Neuronal stem cell (in vitro differentiated cells): ENCODE measurements at regions not wholly inside any gene's neighbourhood (a gene's known extent, or its start where the extent isn't known, plus 50 kb on each side); places are given as distances from the start of the nearest gene placed in this dataset.

ENCODE experiments used
- DNase-seq: peaks from one replicate; pipeline ENCODE4 v3.0.0-alpha.2; 2013; ENCODE audit warnings: low spot score
- H2AFZ ChIP-seq: one replicate; pipeline ENCODE4 v1.6.1; 2013; ENCODE audit warnings: mild to moderate bottlenecking, low read length, inconsistent platforms
- H2AK5ac ChIP-seq: 2 replicates; pipeline ENCODE4 v1.6.1; 2013; ENCODE audit warnings: low read depth, mild to moderate bottlenecking, inconsistent platforms, low read length, moderate library complexity, mixed read lengths
- H2BK120ac ChIP-seq: 2 replicates; pipeline ENCODE4 v1.6.1; 2013; ENCODE audit warnings: low read depth, mild to moderate bottlenecking, inconsistent platforms, low read length, moderate library complexity, mixed read lengths
- H2BK12ac ChIP-seq: one replicate; pipeline ENCODE4 v1.6.1; 2013; ENCODE audit warnings: low read length, inconsistent platforms
- H2BK15ac ChIP-seq: 2 replicates; pipeline ENCODE4 v1.6.1; 2013; ENCODE audit warnings: mild to moderate bottlenecking, low read length, inconsistent platforms, mixed read lengths
- H2BK5ac ChIP-seq: one replicate; pipeline ENCODE4 v1.6.1; 2013; ENCODE audit warnings: inconsistent platforms, mild to moderate bottlenecking, low read length, moderate library complexity
- H3K14ac ChIP-seq: one replicate; pipeline ENCODE4 v1.6.1; 2013; ENCODE audit warnings: low read length, inconsistent platforms
- H3K18ac ChIP-seq: 2 replicates; pipeline ENCODE4 v1.6.1; 2013; ENCODE audit warnings: low read length, inconsistent platforms
- H3K23ac ChIP-seq: 2 replicates; pipeline ENCODE4 v1.6.1; 2013; ENCODE audit warnings: low read depth, mild to moderate bottlenecking, mixed read lengths, low read length, inconsistent platforms; ENCODE audit not compliant: poor library complexity
- H3K27ac ChIP-seq: replicated peaks from 3 replicates; pipeline ENCODE4 v1.5.1; 2013; ENCODE audit warnings: low read length, inconsistent platforms
- H3K27me3 ChIP-seq, 3 experiments: 2 replicates each; pipeline ENCODE4 v1.6.1; 2013; ENCODE audit warnings: low read length in 3 of 3, mild to moderate bottlenecking in 2 of 3, inconsistent platforms in 1 of 3, low read depth in 1 of 3, mixed read lengths in 1 of 3, moderate library complexity in 1 of 3; ENCODE audit not compliant: control insufficient read depth in 3 of 3, insufficient read depth in 3 of 3
- H3K36me3 ChIP-seq, 2 donors: replicated peaks in 1 of 2; 2 replicates each; pipeline ENCODE4 v1.6.1; 2013; ENCODE audit warnings: low read length in 2 of 2; ENCODE audit not compliant: control insufficient read depth in 2 of 2, insufficient read depth in 2 of 2
- H3K4ac ChIP-seq: 2 replicates; pipeline ENCODE4 v1.6.1; 2013; ENCODE audit warnings: inconsistent platforms, mild to moderate bottlenecking, low read length, moderate library complexity
- H3K4me1 ChIP-seq, 2 donors: 1 replicate in 1 of 2; 2 replicates in 1 of 2; pipeline ENCODE4 v1.6.1; 2013; ENCODE audit warnings: low read length in 2 of 2, low read depth in 1 of 2; ENCODE audit not compliant: control insufficient read depth in 2 of 2, insufficient read depth in 1 of 2
- H3K4me2 ChIP-seq: one replicate; pipeline ENCODE4 v1.6.1; 2013; ENCODE audit warnings: mild to moderate bottlenecking, low read length, inconsistent platforms; ENCODE audit not compliant: insufficient read depth, poor library complexity, severe bottlenecking
- H3K4me3 ChIP-seq, 2 donors: 2 replicates each; pipeline ENCODE4 v1.5.1; 2013; ENCODE audit warnings: low read length in 2 of 2, mild to moderate bottlenecking in 2 of 2, inconsistent platforms in 1 of 2, moderate library complexity in 1 of 2
- H3K79me1 ChIP-seq: one replicate; pipeline ENCODE4 v1.6.1; 2013; ENCODE audit warnings: low read depth, mild to moderate bottlenecking, inconsistent platforms, low read length, moderate library complexity
- H3K9ac ChIP-seq: one replicate; pipeline ENCODE4 v1.6.1; 2013; ENCODE audit warnings: mild to moderate bottlenecking, low read depth, low read length, inconsistent platforms; ENCODE audit not compliant: poor library complexity
- H3K9me3 ChIP-seq, 2 donors: replicated peaks in 1 of 2; 2 replicates each; pipeline versions ENCODE3 to v1.6.1; 2013; ENCODE audit warnings: low read length in 2 of 2, mild to moderate bottlenecking in 2 of 2, inconsistent platforms in 1 of 2, low read depth in 1 of 2, mixed read lengths in 1 of 2, moderate library complexity in 1 of 2; ENCODE audit not compliant: control insufficient read depth in 2 of 2, insufficient read depth in 1 of 2
- H4K8ac ChIP-seq: one replicate; pipeline ENCODE4 v1.6.1; 2013; ENCODE audit warnings: low read depth, mild to moderate bottlenecking, inconsistent platforms, low read length, moderate library complexity
- H4K91ac ChIP-seq: one replicate; pipeline ENCODE4 v1.6.1; 2013; ENCODE audit warnings: low read length, low read depth, mild to moderate bottlenecking, inconsistent platforms; ENCODE audit not compliant: poor library complexity
- WGBS, 2 donors: extraction: QIAGEN DNeasy Blood & Tissue Kit; methylation state at CpG; one replicate each; pipeline ENCODE4 v1.1.7; 2013; ENCODE audit warnings: missing lambda C conversion rate in 2 of 2, mixed read lengths in 1 of 2; ENCODE audit not compliant: insufficient read length in 2 of 2, insufficient replicate concordance in 1 of 2; ENCODE audit errors: extremely low coverage in 2 of 2; 5-methylcytosine and 5-hydroxymethylcytosine counted together

GRCh38 chr1:25056536-25056935 is 126.5 kb upstream of the RUNX3 start:
- peak overlapping the region; percentile 46 for H3K23ac ChIP-seq
- peak overlapping the region; percentile 52 for H2BK15ac ChIP-seq
- peak overlapping the region; percentile 92 for H2BK120ac ChIP-seq
- H2BK12ac ChIP-seq, result peak overlapping the region; percentile 50
- no peaks in the 10 kb centered on the region for H3K36me3 ChIP-seq
- H3K9me3 ChIP-seq, result no peaks in the 10 kb centered on the region
- H3K14ac ChIP-seq, result no peak overlapping the region
- WGBS, 2 donors, result no CpG with 5 or more reads among the region's 9 CpGs
- no peak overlapping the region for H4K8ac ChIP-seq
- H3K9ac ChIP-seq, result no peak overlapping the region
- H3K4ac ChIP-seq, result no peak overlapping the region
- H3K4me2 ChIP-seq, result no peak overlapping the region
- no peak for DNase-seq
- no peak overlapping the region for H4K91ac ChIP-seq
- H3K27me3 ChIP-seq, result peaks cover 0 to 37% (median 1%) of the 10 kb centered on the region in 3 experiments
- H3K18ac ChIP-seq, result peak overlapping the region; percentile 32
- no peak overlapping the region for H3K27ac ChIP-seq
- no peak overlapping the region for H2AFZ ChIP-seq
- no peak overlapping the region for H3K4me3 ChIP-seq
- no peaks in the 10 kb centered on the region for H3K79me1 ChIP-seq
- H3K4me1 ChIP-seq, result peaks cover 0 to 2% of the 10 kb centered on the region in 2 donors
- H2AK5ac ChIP-seq, result peak overlapping the region; percentile 68
- peak overlapping the region; percentile 29 for H2BK5ac ChIP-seq

GRCh38 chr1:25055961-25056360 is 125.9 kb upstream of the RUNX3 start:
- no peak overlapping the region for H3K14ac ChIP-seq
- DNase-seq, result no peak
- no peak overlapping the region for H3K4ac ChIP-seq
- peak overlapping the region; percentile 46 for H3K23ac ChIP-seq
- H3K4me3 ChIP-seq, result no peak overlapping the region
- H2BK12ac ChIP-seq, result peak overlapping the region; percentile 50
- H3K18ac ChIP-seq, result peak overlapping the region; percentile 32
- peak overlapping the region; percentile 68 for H2AK5ac ChIP-seq
- H4K91ac ChIP-seq, result no peak overlapping the region
- peak overlapping the region; percentile 52 for H2BK15ac ChIP-seq
- H3K79me1 ChIP-seq, result no peaks in the 10 kb centered on the region
- no CpG with 5 or more reads among the region's 5 CpGs for WGBS, 2 donors
- peaks cover 0 to 42% (median 1%) of the 10 kb centered on the region in 3 experiments for H3K27me3 ChIP-seq
- no peak overlapping the region for H2AFZ ChIP-seq
- peak overlapping the region; percentile 29 for H2BK5ac ChIP-seq
- H3K36me3 ChIP-seq, result no peaks in the 10 kb centered on the region
- no peak overlapping the region for H3K27ac ChIP-seq
- H3K4me2 ChIP-seq, result no peak overlapping the region
- H2BK120ac ChIP-seq, result no peak overlapping the region
- H3K9ac ChIP-seq, result no peak overlapping the region
- H3K9me3 ChIP-seq, result no peaks in the 10 kb centered on the region
- no peak overlapping the region for H4K8ac ChIP-seq
- H3K4me1 ChIP-seq, result peaks cover 0 to 2% of the 10 kb centered on the region in 2 donors

GRCh38 chr1:25055324-25055780 is 125.3 kb upstream of the RUNX3 start:
- no peak overlapping the region for H2BK120ac ChIP-seq
- no CpG with 5 or more reads among the region's 13 CpGs for WGBS, 2 donors
- no peaks in the 10 kb centered on the region for H3K9me3 ChIP-seq
- peaks cover 0 to 48% (median 1%) of the 10 kb centered on the region in 3 experiments for H3K27me3 ChIP-seq
- H3K4me2 ChIP-seq, result no peak overlapping the region
- no peak overlapping the region for H2AFZ ChIP-seq
- no peak overlapping the region for H3K4ac ChIP-seq
- H4K8ac ChIP-seq, result peak overlapping the region; percentile 30
- peak overlapping the region; percentile 35 for H2BK5ac ChIP-seq
- no peak overlapping the region for H3K27ac ChIP-seq
- H3K4me3 ChIP-seq, result no peak overlapping the region
- peak overlapping the region; percentile 45 for H2AK5ac ChIP-seq
- H4K91ac ChIP-seq, result no peak overlapping the region
- DNase-seq, result no peak
- no peaks in the 10 kb centered on the region for H3K79me1 ChIP-seq
- H2BK12ac ChIP-seq, result no peak overlapping the region
- H3K23ac ChIP-seq, result no peak overlapping the region
- H3K36me3 ChIP-seq, result no peaks in the 10 kb centered on the region
- H3K14ac ChIP-seq, result peak overlapping the region; percentile 51
- H2BK15ac ChIP-seq, result peak overlapping the region; percentile 71
- H3K4me1 ChIP-seq, result peaks cover 0 to 2% of the 10 kb centered on the region in 2 donors
- H3K18ac ChIP-seq, result peak overlapping the region; percentile 80
- H3K9ac ChIP-seq, result no peak overlapping the region

- Histone ChIP-seq H2BK5ac (peak overlapping the region; percentile 35), H4K91ac (no peak overlapping the region), H3K9ac (no peak overlapping the region), H3K9me3 (no peaks in the 10 kb centered on the region), H3K27me3 (peaks cover 0 to 49% (median 1%) of the 10 kb centered on the region in 3 experiments), H3K4me2 (no peak overlapping the region), H3K4me1 (peaks cover 0 to 2% of the 10 kb centered on the region in 2 donors), H3K27ac (no peak overlapping the region), H2BK12ac (no peak overlapping the region), H4K8ac (peak overlapping the region; percentile 30), H3K14ac (peak overlapping the region; percentile 51), H3K79me1 (no peaks in the 10 kb centered on the region), H3K4me3 (no peak overlapping the region), H2AFZ (no peak overlapping the region), H2AK5ac (peak overlapping the region; percentile 45), H3K18ac (peak overlapping the region; percentile 80), H2BK120ac (no peak overlapping the region), H2BK15ac (peak overlapping the region; percentile 71), H3K4ac (no peak overlapping the region), H3K23ac (peak overlapping the region; percentile 18), H3K36me3 (no peaks in the 10 kb centered on the region)
- no peak for DNase-seq
- WGBS, 2 donors, result no CpG with 5 or more reads among the region's 15 CpGs
Observed at GRCh38 chr1:25054526-25055323, 124.6 kb upstream of the RUNX3 start.
